Smooth muscle cell (in vitro differentiated cells): ENCODE measurements at regions not wholly inside any gene's neighbourhood (a gene's known extent, or its start where the extent isn't known, plus 50 kb on each side); places are given as distances from the start of the nearest gene placed in this dataset.

Source experiments
- DNase-seq: peaks from one replicate; lab custom pipeline; 2025; ENCODE audit not compliant: unreplicated experiment; lab: John Stamatoyannopoulos, UW
- H2AFZ ChIP-seq: fragments of 200-600 bp; sonication (generic); 2 replicates; pipeline ENCODE4 v1.6.0; 2016; ENCODE audit warnings: antibody characterized with exemption, low read depth, mild to moderate bottlenecking
- H3F3A ChIP-seq: fragments of 200-600 bp; sonication (generic); 2 replicates; pipeline ENCODE4 v1.6.0; 2017; ENCODE audit warnings: antibody characterized with exemption, low read depth
- H3K27ac ChIP-seq: fragments of 200-600 bp; sonication (generic); 2 replicates; pipeline ENCODE4 v1.5.1; 2016; ENCODE audit warnings: low read depth, mild to moderate bottlenecking
- H3K27me3 ChIP-seq: fragments of 200-600 bp; sonication (generic); 2 replicates; pipeline ENCODE4 v1.6.1; 2016; ENCODE audit warnings: low read depth, mild to moderate bottlenecking
- H3K36me3 ChIP-seq: fragments of 200-600 bp; sonication (generic); 2 replicates; pipeline ENCODE4 v1.5.1; 2016; ENCODE audit warnings: low read depth
- H3K4me1 ChIP-seq: fragments of 200-600 bp; sonication (generic); 2 replicates; pipeline ENCODE4 v1.5.1; 2016; ENCODE audit warnings: low read depth
- H3K4me2 ChIP-seq: fragments of 200-600 bp; sonication (generic); 2 replicates; pipeline ENCODE4 v1.6.0; 2016; ENCODE audit warnings: mild to moderate bottlenecking
- H3K4me3 ChIP-seq: fragments of 200-600 bp; sonication (generic); 2 replicates; pipeline ENCODE4 v1.5.1; 2016; ENCODE audit warnings: mild to moderate bottlenecking
- H3K79me2 ChIP-seq: fragments of 200-600 bp; sonication (generic); 2 replicates; pipeline ENCODE4 v1.6.0; 2016; ENCODE audit warnings: low read depth, mild to moderate bottlenecking
- H3K9ac ChIP-seq: fragments of 200-600 bp; sonication (generic); 2 replicates; pipeline ENCODE4 v1.6.0; 2016; ENCODE audit warnings: low read depth
- H3K9me3 ChIP-seq: fragments of 200-600 bp; sonication (generic); replicated peaks from 2 replicates; pipeline ENCODE4 v1.5.1; 2016; ENCODE audit warnings: low read depth
- H4K20me1 ChIP-seq: fragments of 200-600 bp; sonication (generic); 2 replicates; pipeline ENCODE4 v1.6.0; 2016; ENCODE audit warnings: low read depth
- CTCF ChIP-seq: fragments of 200-600 bp; sonication (generic); IDR thresholded peaks from 2 replicates; pipeline ENCODE4 v1.5.1; 2017; ENCODE audit warnings: borderline replicate concordance, mild to moderate bottlenecking, antibody characterized with exemption; ENCODE audit not compliant: insufficient read depth, poor library complexity, severe bottlenecking
- WGBS: methylation state at CpG from one replicate; pipeline ENCODE4 v1.1.7; 2016; ENCODE audit warnings: low lambda C conversion rate; 5-methylcytosine and 5-hydroxymethylcytosine counted together

- DNase-seq: no peak
- no peak overlapping the region for H3K27ac ChIP-seq
- WGBS: 92% methylated on average over 3 of the region's 3 CpGs
- no peaks in the 10 kb centered on the region for H3K79me2 ChIP-seq
- H4K20me1 ChIP-seq: no peaks in the 10 kb centered on the region
- no peak overlapping the region for H3K4me3 ChIP-seq
- TF ChIP-seq CTCF: no peak
- no peaks in the 10 kb centered on the region for H3K9me3 ChIP-seq
- peaks cover 10% of the 10 kb centered on the region for H3F3A ChIP-seq
- no peaks in the 10 kb centered on the region for H3K27me3 ChIP-seq
- H2AFZ ChIP-seq: no peak overlapping the region
- no peak overlapping the region for H3K9ac ChIP-seq
- H3K4me2 ChIP-seq: no peak overlapping the region
- H3K36me3 ChIP-seq: no peaks in the 10 kb centered on the region
- H3K4me1 ChIP-seq: peaks cover 4% of the 10 kb centered on the region
Measured at GRCh38 chr11:130616573-130616972, 168.1 kb downstream of the ADAMTS15 start.

GRCh38 chr11:130617001-130617400, 168.6 kb downstream of the ADAMTS15 start:
- Histone ChIP-seq H3K4me1 (peaks cover 4% of the 10 kb centered on the region), H3K27ac (no peak overlapping the region), H3K4me3 (no peak overlapping the region), H3K27me3 (no peaks in the 10 kb centered on the region), H3K9ac (no peak overlapping the region), H3K4me2 (no peak overlapping the region), H3K36me3 (no peaks in the 10 kb centered on the region), H3K9me3 (no peaks in the 10 kb centered on the region), H3F3A (peaks cover 10% of the 10 kb centered on the region), H4K20me1 (no peaks in the 10 kb centered on the region), H2AFZ (no peak overlapping the region), H3K79me2 (no peaks in the 10 kb centered on the region)
- WGBS: 61% methylated on average over 5 of the region's 5 CpGs
- TF ChIP-seq CTCF: no peak
- no peak for DNase-seq

GRCh38 chr11:130620548-130620947, 172.1 kb downstream of the ADAMTS15 start:
- Histone ChIP-seq H3K9ac (no peak overlapping the region), H4K20me1 (no peaks in the 10 kb centered on the region), H3K4me1 (peaks cover 12% of the 10 kb centered on the region), H3F3A (peaks cover 8% of the 10 kb centered on the region), H3K79me2 (no peaks in the 10 kb centered on the region), H3K27ac (no peak overlapping the region), H3K27me3 (no peaks in the 10 kb centered on the region), H3K4me3 (no peak overlapping the region), H3K36me3 (no peaks in the 10 kb centered on the region), H3K9me3 (no peaks in the 10 kb centered on the region), H2AFZ (no peak overlapping the region), H3K4me2 (no peak overlapping the region)
- no peak for TF ChIP-seq CTCF
- WGBS: 84% methylated on average over 4 of the region's 4 CpGs
- DNase-seq: no peak

GRCh38 chr11:130622141-130622542, 173.7 kb downstream of the ADAMTS15 start:
- no peak overlapping the region for H3K27ac ChIP-seq
- H2AFZ ChIP-seq: no peak overlapping the region
- H3K27me3 ChIP-seq: no peaks in the 10 kb centered on the region
- TF ChIP-seq CTCF: no peak
- no peaks in the 10 kb centered on the region for H3K9me3 ChIP-seq
- H3K4me2 ChIP-seq: no peak overlapping the region
- H3K79me2 ChIP-seq: no peaks in the 10 kb centered on the region
- no peak overlapping the region for H3K9ac ChIP-seq
- peaks cover 12% of the 10 kb centered on the region for H3K4me1 ChIP-seq
- H4K20me1 ChIP-seq: no peaks in the 10 kb centered on the region
- no peak for DNase-seq
- 58% methylated on average over 5 of the region's 5 CpGs for WGBS
- peaks cover 8% of the 10 kb centered on the region for H3F3A ChIP-seq
- no peaks in the 10 kb centered on the region for H3K36me3 ChIP-seq
- no peak overlapping the region for H3K4me3 ChIP-seq
